GM12891 (cell line): ENCODE measurements at regions not wholly inside any gene's neighbourhood (a gene's known extent, or its start where the extent isn't known, plus 50 kb on each side); places are given as distances from the start of the nearest gene placed in this dataset.
A peak's percentile ranks its signal among the peaks of the same experiment; 100 is the strongest.

Experiments used
- PAX5 ChIP-seq: IDR thresholded peaks from 2 replicates; pipeline ENCODE4 v1.6.1; 2011; ENCODE audit warnings: low read length, moderate library complexity, mild to moderate bottlenecking; ENCODE audit not compliant: insufficient read depth, severe bottlenecking
- POLR2A ChIP-seq: IDR thresholded peaks from 2 replicates; pipeline ENCODE4 v1.6.1; 2011; ENCODE audit warnings: low read depth, low read length, control low read depth
- POLR2AphosphoS5 ChIP-seq: IDR thresholded peaks from 2 replicates; pipeline ENCODE4 v1.6.1; 2011; ENCODE audit warnings: low read depth, low read length, control low read depth
- POU2F2 ChIP-seq: IDR thresholded peaks from 2 replicates; pipeline ENCODE4 v1.6.1; 2011; ENCODE audit warnings: low read depth, mild to moderate bottlenecking, control low read depth, low read length, moderate library complexity
- SPI1 ChIP-seq: IDR thresholded peaks from 2 replicates; pipeline ENCODE4 v1.6.1; 2011; ENCODE audit warnings: low read depth, low read length, control low read depth
- TAF1 ChIP-seq: IDR thresholded peaks from 2 replicates; pipeline ENCODE4 v1.6.1; 2011; ENCODE audit warnings: low read depth, low read length, control low read depth

DNA sequence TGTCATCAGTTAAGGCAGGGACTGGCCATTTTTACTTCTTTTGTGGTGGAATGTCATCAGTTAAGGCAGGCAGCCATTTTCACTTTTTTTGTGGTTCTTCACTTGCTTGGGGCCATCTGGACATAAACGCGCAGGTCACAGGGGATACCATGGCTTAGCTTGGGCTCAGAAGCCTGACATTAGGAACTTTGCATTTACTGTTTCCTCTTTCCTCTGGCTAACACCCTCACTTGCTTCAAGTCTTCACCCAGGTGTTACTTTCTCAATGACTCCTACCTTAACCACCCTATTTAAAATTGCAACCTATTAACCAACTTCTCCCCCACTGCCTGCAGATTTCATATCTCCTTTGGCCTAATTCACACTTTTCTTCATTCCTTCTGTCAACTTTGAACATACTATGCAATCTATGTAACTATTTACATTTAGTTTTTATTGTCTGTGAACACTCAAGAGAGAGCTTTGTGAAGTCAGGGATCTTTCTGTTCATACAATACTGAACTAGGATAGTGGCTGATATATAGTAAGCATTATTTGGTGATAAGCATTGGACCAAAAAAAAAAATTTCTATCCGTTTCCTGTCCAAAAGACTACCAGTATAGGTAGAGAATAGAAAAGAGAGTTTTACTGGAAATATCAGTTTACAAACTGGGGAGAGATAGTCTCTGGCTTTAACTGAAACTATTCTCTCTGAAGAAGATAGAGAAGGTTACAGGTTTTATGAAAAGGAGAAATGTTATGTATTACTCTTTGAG lies 600.1 kb upstream of the ZNF804A start:
- TF ChIP-seq POLR2A (no peak), POLR2AphosphoS5 (no peak), TAF1 (no peak), SPI1 (peak; percentile 54; the same call in 1 of the 2 replicates), PAX5 (no peak), POU2F2 (no peak)
